ENCODE measurements at regions not wholly inside any gene's neighbourhood (a gene's known extent, or its start where the extent isn't known, plus 50 kb on each side); places are given as distances from the start of the nearest gene placed in this dataset.

GRCh38 chr20:18986146-18986830 lies 172.7 kb downstream of the SCP2D1 start:
- no peak for TF ChIP-seq CTCF (IDR thresholded peaks at IDR 0.05)
- no peak for TF ChIP-seq POLR2A (IDR thresholded peaks at IDR 0.05)
